RKO (cell line): ENCODE measurements at regions not wholly inside any gene's neighbourhood (a gene's known extent, or its start where the extent isn't known, plus 50 kb on each side); places are given as distances from the start of the nearest gene placed in this dataset.

ENCODE experiments used
- DNase-seq: peaks from one replicate; pipeline ENCODE4 v3.0.0-alpha.2; 2016; ENCODE audit warnings: low spot score

DNA sequence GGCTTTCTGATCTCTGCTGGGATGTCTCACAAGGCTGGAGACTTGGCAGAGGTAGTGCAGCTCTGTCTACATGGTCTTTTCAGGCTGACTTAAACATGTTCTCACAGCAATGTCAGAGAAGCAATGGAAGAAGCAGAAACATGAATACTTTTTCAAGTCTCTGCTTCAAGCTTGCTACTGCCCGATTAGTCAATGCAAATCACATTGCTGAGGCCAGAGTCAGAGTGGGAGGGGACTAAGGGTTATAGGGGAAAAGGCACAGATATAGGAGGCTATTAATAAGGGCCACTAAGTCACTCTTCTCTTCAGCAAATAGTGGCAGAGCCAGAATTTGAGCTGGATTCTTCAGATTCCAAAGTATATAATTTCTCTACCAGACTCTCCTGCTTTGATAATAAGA, 390.5 kb downstream of the TMEM135 start:
- DNase-seq: no peak

DNA sequence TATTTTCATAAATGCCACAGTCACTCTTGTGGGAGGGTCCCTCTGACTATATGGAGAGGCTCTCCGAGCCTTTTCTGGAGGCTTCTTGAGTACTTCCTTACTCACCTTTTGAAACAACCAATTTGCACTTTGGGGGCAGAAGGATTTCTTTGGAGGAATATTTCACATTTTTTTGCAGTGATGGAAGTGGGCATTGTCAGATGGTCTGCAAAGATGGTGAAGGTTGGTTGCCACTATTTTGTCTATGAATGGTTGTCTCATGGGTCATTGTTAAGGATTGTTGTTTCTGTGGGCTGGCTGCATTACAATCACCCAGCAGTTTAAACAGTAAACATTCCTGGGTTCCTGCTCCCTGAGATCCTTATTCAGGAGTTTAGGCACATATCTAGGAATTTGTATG, 388.2 kb downstream of the TMEM135 start:
- no peak for DNase-seq

DNA sequence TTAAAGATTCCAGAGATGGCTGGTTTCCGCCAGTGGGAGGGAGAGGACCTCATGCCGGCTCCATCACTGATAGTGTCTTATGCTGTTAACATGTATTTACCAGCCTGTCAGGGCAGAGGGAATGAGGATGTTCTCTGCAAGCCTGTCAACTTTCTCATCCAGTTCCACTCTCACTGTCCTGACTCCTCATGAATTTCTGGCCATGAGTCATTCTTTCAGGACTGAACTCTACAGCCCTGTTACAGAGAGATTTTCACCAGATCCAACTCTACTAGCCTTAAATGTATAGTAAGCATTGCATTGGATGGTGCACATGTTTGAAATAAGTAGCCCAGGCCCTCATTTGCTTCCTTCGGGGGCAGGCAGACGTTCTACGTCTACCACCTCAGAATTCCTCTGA, 387.7 kb downstream of the TMEM135 start:
- peak; percentile 11 for DNase-seq

DNA sequence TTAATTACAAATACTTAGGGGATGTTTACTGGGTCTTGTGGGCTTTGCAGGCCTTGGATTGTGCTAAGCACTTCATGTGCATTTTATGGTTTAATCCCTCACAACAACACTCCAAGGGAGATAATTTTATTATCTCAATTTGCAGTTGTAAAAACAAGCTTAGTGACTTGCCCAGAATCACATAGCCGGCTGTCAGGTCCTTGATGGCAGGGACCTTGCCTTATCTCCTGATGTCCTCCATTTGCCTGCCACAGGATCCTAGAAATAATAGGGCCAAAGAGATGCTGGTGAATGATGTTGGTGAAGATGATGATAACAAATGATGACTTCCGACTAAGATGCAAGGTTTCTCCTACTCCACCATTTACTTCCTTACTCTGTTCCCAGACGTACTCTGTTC, 385.4 kb downstream of the TMEM135 start:
- DNase-seq: no peak

DNA sequence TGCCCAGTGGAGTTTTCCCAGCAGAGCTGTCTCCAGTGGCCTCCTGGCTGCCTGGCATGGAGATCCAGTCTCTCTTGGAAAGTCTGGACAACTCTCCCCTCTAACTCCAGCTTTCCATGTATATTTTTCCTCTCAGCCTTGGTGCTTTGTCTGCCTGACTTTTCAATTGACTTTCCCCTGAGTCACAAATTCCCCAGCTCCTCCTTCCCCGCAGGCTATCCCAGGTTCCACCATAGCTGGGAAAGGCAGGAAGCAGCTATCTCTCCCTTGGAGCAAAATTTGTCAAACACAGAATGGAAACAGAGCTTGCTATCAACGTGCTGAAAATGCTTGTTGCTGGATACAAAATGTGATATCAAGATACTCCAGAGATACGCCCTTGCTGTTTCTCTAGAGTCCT, 384.8 kb downstream of the TMEM135 start:
- no peak for DNase-seq

DNA sequence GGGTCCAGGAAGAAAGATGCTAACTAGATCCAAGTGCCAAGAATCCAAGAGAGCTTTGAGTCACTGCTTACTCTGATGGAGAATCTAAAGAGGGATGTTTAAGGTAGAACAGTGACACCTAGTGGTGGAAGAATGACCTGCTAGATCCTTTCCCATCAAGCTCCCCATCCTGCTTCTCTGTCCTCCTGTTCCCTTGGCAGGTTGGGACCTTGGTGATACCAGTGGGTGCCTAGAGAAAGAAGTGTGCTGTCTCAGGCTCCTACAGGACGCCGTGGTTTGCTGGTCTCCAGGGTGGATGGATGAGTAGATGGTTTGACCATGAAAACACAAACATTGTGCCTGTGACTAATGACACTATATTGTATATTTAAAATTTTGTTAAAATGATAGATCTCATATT, 383.7 kb downstream of the TMEM135 start:
- DNase-seq: peak; percentile 85

DNA sequence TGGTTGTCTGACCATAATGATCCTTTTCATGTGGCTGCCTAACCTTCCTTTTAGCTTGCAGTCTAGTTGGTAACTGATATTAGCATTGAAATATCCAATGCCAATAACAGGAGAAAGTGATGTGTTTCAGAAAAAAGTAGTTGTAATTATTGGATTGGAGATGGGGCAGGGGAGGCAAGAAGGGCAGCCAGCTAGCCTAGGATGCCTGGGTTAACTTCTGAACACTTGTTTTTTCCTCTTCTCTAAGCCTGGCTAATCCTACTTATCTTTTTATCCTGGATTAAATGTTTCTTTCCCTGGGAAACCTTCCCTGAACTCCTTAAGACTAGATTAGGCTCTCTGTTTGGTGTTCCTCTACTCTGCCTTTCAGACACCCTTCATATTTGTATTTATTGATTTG, 380.2 kb downstream of the TMEM135 start:
- DNase-seq: no peak

DNA sequence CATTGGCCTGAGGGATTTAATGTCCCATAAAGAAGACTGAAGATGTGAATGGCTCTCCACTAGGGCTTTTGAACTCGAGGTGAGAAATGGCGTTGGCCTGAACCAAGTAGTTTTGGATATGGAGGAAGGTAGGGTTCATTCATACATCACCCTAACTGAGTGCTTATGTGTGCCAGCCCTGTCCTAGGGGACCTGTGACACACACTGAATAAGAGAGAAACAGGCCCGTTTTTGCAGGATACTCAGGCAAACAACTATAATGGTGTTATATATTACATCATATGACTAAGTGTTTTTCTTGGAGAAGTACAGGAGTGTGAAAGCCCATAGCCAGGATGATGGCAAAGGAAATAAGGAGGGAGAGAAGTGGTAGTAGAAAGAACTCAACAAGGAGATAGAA, 368.1 kb downstream of the TMEM135 start:
- DNase-seq: no peak

DNA sequence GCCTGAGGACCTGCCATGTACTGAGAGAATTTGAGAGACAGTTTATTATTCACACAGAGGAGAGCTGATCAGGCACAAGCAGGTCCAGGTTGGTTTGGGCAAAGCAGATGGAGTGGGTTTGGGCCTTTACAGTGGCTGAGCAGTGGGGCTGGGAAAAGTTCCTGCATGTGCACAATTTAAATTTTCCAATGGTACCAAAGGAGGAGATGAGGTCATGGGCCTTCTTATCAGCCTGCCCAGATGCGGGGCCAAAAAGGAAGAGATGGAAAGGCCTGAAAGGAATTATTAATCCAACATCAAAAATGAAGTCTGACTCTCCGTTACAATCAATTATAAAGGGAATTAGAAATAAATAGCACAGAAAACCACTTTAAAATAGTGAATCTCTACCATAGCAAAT, 367.6 kb downstream of the TMEM135 start:
- no peak for DNase-seq

DNA sequence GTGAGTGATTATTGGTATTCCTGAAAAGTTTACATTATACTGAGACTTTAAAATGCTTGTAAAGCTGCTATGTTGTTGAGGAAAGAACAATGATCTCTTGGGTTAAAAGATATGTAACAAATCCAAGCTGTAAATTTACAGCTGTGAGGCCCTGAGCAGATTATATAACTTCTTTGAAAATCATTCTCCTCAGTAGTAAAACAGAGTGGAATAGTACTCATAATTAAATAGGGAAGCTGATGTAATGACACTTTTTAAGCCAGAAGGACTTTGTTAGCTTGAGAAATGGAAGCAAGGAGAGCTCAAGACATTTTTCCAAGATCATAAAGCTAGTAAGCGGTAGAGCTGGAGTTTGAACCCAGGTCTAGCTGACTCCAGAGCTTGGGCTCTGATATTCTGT, 363.9 kb downstream of the TMEM135 start:
- DNase-seq: no peak

DNA sequence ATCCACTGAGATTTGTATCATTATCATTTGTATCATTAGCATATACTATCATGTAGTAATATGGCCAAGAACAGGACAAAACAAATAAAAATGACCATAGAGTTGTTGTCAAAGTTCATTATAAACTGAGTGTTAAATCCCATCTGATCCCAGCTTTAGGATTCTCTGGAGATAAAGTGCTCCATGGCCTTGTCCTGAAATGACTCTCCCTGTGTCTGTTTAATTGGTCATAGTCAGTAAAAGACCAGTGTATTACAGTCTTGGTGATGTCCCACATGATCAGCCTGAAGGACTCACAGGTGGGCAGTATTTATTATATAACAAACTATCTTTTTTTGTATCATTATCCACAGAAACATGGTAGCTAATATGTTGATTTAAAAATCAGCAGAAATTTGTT, 361.6 kb downstream of the TMEM135 start:
- no peak for DNase-seq

DNA sequence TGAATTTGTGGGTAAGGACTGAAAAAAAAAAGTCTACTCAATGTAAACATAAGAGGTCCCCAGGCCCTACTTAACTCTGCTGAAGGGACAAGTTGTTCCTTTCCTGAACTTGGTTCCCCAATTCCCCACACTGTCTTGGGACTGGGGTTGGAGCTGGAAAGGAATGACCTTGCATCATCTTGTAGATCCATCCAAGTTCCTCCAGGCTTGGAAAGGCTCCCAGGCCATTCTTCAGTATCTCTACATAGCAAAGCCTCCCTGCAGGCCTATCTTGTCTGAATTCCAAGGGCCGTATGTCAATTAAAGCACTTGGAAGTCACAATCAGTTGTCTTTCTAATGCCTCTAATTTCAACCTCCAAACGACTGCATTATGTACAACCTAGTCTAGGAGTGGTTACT, 361.2 kb downstream of the TMEM135 start:
- DNase-seq: no peak

DNA sequence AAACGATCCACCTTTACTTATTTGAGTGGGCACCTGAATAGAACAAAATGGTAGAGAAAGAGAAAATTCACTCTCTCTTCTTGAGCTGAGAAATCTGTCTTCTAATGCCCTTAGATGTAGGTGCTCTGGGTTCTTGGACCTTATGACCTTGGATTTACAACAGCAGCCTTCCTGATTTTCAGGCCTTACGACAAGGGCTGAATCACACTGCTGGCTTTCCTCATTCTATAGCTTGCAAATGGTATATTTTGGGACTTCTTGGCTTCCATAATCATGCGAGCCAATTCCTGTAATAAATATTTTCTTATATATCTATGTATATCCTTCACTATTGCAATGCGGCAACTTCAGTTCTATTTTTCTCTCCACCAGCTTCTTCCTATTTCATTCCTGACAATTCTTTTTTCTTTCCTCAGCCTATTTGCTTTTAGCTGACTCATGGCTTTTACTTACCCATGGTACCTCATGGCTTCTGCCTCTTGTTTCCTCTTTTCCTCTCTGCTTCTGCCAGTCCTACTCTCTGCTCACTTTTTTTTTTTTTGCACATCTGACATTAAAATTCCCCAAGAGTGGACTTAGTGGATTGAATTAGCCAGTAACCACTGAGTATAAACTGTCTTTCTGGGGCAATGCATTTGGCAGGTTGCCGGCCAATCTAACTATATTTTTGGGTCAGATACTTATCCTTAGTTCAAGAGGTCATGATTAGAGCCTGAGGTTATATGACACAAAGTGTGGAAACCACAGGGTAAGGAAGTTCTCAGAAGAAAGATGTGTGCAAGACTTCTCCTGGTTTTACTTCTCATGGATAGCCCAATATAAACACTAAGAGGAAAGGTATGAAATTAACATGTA, 359.5 kb downstream of the TMEM135 start:
- DNase-seq: no peak

DNA sequence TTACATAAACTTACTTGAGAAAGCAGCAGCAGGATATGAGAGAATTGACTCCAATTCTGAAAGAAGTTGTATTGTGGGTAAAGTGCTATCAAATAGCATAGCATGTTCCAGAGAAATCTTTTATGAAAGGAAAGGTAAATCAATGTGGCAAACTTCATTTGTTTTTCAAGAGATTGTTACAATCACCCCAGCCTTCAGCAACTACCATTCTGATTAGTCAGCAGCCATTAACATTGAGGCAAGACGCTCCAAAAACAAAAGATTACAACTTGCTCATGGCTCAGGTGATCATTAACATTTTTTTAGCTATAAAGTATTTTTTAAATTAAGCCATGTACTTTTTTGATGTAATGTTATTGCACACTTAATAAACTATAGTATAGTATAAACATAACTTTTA, 357.2 kb downstream of the TMEM135 start:
- DNase-seq: no peak

DNA sequence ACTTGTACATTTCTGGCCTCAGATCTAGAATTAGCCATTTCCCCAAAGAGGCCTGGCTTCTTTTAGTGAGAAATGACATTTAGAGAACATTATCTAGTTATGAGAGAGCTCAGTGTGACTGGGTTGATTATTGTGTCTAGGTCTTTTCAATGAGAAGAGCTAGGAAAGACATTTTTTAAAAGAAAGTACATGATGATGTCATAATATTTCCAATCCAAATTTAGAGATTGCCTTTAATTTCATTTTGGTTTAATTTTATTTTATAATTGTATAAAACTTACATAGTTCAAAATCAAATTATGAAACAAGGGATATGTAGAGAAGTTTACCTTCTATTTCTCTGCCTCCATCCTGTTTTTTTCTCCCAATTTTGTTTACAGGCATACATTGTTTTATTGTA, 354.9 kb downstream of the TMEM135 start:
- no peak for DNase-seq

DNA sequence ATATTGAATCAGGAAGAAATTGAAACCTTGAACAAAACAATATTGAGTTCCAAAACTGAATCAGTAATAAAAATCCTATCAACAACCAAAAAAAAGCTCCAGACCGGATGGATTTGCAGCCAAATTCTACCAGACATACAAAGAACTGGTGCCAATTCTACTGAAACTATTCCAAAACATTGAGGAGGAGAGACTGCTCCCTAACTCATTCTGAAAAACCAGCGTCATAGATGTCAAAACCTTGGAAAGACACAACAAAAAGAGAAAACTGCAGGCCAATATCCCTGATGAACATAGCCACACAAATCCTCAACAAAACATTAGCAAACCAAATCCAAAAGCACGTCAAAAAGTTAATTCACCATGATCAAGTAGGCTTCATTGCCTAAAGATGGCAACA, 353.8 kb downstream of the TMEM135 start:
- no peak for DNase-seq

DNA sequence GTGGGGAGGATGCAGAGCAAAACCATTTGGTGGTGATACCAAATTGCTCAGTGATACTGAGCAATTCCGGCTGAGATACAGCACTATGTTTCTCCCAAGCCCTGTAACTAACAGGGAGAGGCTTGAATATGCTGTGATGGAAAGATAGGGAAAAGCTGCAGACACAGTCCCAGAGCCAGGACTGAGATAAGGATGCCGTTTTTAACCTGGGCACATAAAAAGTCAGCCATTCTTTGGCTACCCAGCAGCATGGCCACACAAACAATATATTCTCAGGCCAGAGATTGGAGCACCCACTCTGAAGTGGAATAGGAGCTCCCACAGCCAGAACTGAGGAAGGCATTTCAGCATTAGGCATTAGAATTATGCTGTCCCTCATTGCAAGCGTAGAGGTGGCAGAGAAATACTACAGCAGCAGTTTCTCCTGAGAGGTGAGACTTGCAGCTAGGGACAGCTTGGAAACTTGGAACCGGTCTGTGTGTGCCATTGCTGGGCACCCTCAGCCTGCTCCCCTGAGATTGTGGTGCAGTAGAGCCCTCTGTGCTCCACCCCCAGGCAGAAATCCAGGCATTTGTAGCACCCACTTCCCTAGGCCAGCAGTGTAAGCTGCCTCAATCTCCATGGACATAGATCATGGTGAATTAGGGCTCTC, 346.5 kb downstream of the TMEM135 start:
- DNase-seq: no peak

DNA sequence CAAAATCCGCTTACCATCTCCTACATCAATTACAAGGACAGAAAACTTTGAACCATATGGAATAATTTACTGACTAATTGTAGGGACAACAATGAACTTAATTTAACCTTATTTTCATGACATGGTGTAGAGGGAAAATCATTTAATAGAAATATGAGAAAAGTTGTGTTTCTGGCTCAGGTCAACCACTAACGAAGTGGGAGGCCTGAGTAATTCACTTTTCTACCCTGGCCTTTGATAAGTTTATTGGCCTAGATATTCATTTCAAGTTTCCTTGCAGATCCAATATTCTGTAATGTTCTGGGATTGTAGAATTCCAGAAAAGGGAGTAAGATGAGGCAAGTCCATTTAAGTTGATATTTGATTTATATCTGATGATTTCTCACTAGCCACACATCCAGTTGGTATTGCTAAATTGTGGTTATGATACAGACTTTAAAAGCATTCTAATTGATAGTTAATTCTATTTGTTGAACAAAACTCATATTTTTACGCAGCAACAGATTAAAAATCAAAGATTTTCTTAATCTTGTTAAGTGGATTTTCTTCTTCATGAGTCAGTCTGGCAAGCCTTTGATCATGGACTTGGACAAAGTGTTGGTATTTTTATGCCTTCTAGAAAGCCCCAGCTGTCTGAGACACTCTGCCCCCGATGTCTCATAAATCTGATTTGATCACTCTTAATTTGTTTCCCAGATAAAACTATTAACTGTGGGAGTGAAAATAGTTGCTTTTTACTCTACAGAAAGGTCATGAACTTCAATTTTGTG, 336.5 kb downstream of the TMEM135 start:
- no peak for DNase-seq
